ENCODE measurements at regions not wholly inside any gene's neighbourhood (a gene's known extent, or its start where the extent isn't known, plus 50 kb on each side); places are given as distances from the start of the nearest gene placed in this dataset.

DNA sequence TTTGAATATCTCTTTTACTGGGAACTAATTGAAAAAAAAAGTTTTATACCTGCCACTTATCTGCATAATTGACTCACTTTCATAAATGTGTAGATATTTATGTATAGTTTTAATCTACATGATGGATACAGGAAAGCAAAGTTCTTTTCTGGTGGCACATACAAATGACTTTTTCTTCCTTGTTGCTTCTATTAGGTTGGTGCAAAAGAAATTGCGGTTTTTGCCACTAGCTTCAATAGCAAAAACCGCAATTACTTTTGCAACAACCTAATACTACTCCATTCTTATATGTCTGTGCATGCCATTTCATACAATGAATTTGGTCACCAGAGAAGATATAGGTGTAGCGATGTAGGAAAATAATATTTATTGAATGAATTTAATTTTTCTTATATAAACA, 344.5 kb upstream of the PCDH20 start:
- TF ChIP-seq ZNF8 (CRISPR knock-in tag; IDR thresholded peaks at IDR 0.05) (no peak), TCF4 (CRISPR knock-in tag; IDR thresholded peaks at IDR 0.05; ENCODE audit: borderline replicate concordance) (no peak), BACH2 (CRISPR knock-in tag; IDR thresholded peaks at IDR 0.05; ENCODE audit: borderline replicate concordance) (no peak), CREB5 (CRISPR knock-in tag; IDR thresholded peaks at IDR 0.05; ENCODE audit: low read depth) (no peak), ZFP30 (CRISPR knock-in tag; IDR thresholded peaks at IDR 0.05) (no peak), ZC3H10 (CRISPR knock-in tag; IDR thresholded peaks at IDR 0.05) (no peak), ARNTL (CRISPR knock-in tag; IDR thresholded peaks at IDR 0.05; ENCODE audit: borderline replicate concordance, low read depth) (no peak), GLIS3 (CRISPR knock-in tag; IDR thresholded peaks at IDR 0.05) (no peak), ZFP3 (CRISPR knock-in tag; IDR thresholded peaks at IDR 0.05) (no peak), ZNF565 (CRISPR knock-in tag; conservative IDR thresholded peaks at IDR 0.05; ENCODE audit: low read depth) (no peak), ESRRG (CRISPR knock-in tag; IDR thresholded peaks at IDR 0.05) (no peak), ISL1 (CRISPR knock-in tag; IDR thresholded peaks at IDR 0.05) (no peak), SNAI2 (CRISPR knock-in tag; IDR thresholded peaks at IDR 0.05) (no peak)
- TF ChIP-seq, protein P1, sequence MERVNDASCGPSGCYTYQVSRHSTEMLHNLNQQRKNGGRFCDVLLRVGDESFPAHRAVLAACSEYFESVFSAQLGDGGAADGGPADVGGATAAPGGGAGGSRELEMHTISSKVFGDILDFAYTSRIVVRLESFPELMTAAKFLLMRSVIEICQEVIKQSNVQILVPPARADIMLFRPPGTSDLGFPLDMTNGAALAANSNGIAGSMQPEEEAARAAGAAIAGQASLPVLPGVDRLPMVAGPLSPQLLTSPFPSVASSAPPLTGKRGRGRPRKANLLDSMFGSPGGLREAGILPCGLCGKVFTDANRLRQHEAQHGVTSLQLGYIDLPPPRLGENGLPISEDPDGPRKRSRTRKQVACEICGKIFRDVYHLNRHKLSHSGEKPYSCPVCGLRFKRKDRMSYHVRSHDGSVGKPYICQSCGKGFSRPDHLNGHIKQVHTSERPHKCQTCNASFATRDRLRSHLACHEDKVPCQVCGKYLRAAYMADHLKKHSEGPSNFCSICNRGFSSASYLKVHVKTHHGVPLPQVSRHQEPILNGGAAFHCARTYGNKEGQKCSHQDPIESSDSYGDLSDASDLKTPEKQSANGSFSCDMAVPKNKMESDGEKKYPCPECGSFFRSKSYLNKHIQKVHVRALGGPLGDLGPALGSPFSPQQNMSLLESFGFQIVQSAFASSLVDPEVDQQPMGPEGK (CRISPR knock-in tag; IDR thresholded peaks at IDR 0.05; ENCODE audit: borderline replicate concordance), result no peak
- TF ChIP-seq, protein P2, sequence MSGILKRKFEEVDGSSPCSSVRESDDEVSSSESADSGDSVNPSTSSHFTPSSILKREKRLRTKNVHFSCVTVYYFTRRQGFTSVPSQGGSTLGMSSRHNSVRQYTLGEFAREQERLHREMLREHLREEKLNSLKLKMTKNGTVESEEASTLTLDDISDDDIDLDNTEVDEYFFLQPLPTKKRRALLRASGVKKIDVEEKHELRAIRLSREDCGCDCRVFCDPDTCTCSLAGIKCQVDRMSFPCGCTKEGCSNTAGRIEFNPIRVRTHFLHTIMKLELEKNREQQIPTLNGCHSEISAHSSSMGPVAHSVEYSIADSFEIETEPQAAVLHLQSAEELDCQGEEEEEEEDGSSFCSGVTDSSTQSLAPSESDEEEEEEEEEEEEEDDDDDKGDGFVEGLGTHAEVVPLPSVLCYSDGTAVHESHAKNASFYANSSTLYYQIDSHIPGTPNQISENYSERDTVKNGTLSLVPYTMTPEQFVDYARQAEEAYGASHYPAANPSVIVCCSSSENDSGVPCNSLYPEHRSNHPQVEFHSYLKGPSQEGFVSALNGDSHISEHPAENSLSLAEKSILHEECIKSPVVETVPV (CRISPR knock-in tag; IDR thresholded peaks at IDR 0.05), result no peak
- ATAC-seq, result no peak

DNA sequence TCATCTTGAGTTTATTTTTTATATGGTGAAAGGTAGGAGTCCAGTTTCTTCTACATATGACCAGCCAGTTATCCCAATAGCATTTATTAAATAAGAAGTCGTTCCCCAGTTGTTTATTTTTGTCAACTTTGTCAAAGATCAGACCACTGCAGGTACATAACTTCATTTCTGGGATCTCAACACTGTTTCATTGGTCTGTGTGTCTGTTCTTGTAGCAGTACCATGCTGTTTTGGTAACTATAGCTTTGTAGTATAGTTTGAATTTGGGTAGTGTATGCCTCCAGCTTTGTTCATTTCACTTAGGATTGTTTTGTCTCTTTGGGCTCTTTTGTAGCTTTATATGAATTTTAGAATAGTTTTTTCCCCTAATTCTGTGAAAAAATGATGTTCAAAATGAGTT, 340.4 kb upstream of the PCDH20 start:
- ATAC-seq, result no peak
- TF ChIP-seq, protein P1 (CRISPR knock-in tag; IDR thresholded peaks at IDR 0.05; ENCODE audit: borderline replicate concordance), result no peak
- no peak for TF ChIP-seq ZFP3 (CRISPR knock-in tag; IDR thresholded peaks at IDR 0.05)
- TF ChIP-seq, protein P3, sequence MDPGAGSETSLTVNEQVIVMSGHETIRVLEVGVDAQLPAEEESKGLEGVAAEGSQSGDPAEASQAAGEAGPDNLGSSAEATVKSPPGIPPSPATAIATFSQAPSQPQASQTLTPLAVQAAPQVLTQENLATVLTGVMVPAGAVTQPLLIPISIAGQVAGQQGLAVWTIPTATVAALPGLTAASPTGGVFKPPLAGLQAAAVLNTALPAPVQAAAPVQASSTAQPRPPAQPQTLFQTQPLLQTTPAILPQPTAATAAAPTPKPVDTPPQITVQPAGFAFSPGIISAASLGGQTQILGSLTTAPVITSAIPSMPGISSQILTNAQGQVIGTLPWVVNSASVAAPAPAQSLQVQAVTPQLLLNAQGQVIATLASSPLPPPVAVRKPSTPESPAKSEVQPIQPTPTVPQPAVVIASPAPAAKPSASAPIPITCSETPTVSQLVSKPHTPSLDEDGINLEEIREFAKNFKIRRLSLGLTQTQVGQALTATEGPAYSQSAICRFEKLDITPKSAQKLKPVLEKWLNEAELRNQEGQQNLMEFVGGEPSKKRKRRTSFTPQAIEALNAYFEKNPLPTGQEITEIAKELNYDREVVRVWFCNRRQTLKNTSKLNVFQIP (CRISPR knock-in tag; IDR thresholded peaks at IDR 0.05; ENCODE audit: borderline replicate concordance, low read depth), result no peak
- no peak for TF ChIP-seq CREB5 (CRISPR knock-in tag; IDR thresholded peaks at IDR 0.05; ENCODE audit: low read depth)
- TF ChIP-seq, protein P2 (CRISPR knock-in tag; IDR thresholded peaks at IDR 0.05), result no peak
- TF ChIP-seq ZNF8 (CRISPR knock-in tag; IDR thresholded peaks at IDR 0.05), result no peak
- no peak for TF ChIP-seq ZNF565 (CRISPR knock-in tag; conservative IDR thresholded peaks at IDR 0.05; ENCODE audit: low read depth)
- TF ChIP-seq OSR1 (CRISPR knock-in tag; IDR thresholded peaks at IDR 0.05), result no peak
- no peak for TF ChIP-seq TCF4 (CRISPR knock-in tag; IDR thresholded peaks at IDR 0.05; ENCODE audit: borderline replicate concordance)
- TF ChIP-seq SNAI2 (CRISPR knock-in tag; IDR thresholded peaks at IDR 0.05), result no peak
- no peak for TF ChIP-seq ZC3H10 (CRISPR knock-in tag; IDR thresholded peaks at IDR 0.05)
- no peak for TF ChIP-seq ESRRG (CRISPR knock-in tag; IDR thresholded peaks at IDR 0.05)
- TF ChIP-seq ISL1 (CRISPR knock-in tag; IDR thresholded peaks at IDR 0.05), result no peak
- TF ChIP-seq TOX (CRISPR knock-in tag; IDR thresholded peaks at IDR 0.05; ENCODE audit: borderline replicate concordance), result no peak
- no peak for TF ChIP-seq RARB (CRISPR knock-in tag; IDR thresholded peaks at IDR 0.05)
- TF ChIP-seq ARNTL (CRISPR knock-in tag; IDR thresholded peaks at IDR 0.05; ENCODE audit: borderline replicate concordance, low read depth), result no peak
- TF ChIP-seq BACH2 (CRISPR knock-in tag; IDR thresholded peaks at IDR 0.05; ENCODE audit: borderline replicate concordance), result no peak
- TF ChIP-seq ZNF70 (CRISPR knock-in tag; IDR thresholded peaks at IDR 0.05), result no peak
- no peak for TF ChIP-seq TSHZ2 (CRISPR knock-in tag; IDR thresholded peaks at IDR 0.05)
